WTC11 (cell line): ENCODE measurements at regions not wholly inside any gene's neighbourhood (a gene's known extent, or its start where the extent isn't known, plus 50 kb on each side); places are given as distances from the start of the nearest gene placed in this dataset.

Experiments used
- ATAC-seq: fragments of 200-7000 bp; cut with Tn5 transposase; 2 replicates; pipeline ENCODE4 v1.10.0; 2021; ENCODE audit warnings: mild to moderate bottlenecking, moderate library complexity
- CTCF ChIA-PET: fragments of 300-600 bp; sonication (Branson Sonifier 250); formaldehyde crosslinking; loops from one replicate; lab custom pipeline; 2021; ENCODE audit warnings: antibody characterized with exemption; lab: Charles Lee
- POLR2A ChIA-PET: fragments of 350-600 bp; sonication (Branson Sonifier 250); formaldehyde crosslinking; loops from one replicate; lab custom pipeline; 2021; ENCODE audit warnings: antibody characterized with exemption; lab: Charles Lee
- DNase-seq: peaks from one replicate; pipeline ENCODE4 v3.0.0; 2021; ENCODE audit warnings: low spot score
- H3K27ac Mint-ChIP-seq: 2 replicates; pipeline ENCODE4 v1.8.0; 2021; ENCODE audit warnings: mixed read lengths
- H3K27me3 Mint-ChIP-seq: 2 replicates; pipeline ENCODE4 v1.8.0; 2021; ENCODE audit warnings: low read depth, mild to moderate bottlenecking, moderate library complexity, mixed read lengths
- H3K36me3 Mint-ChIP-seq: 2 replicates; pipeline ENCODE4 v1.8.0; 2021; ENCODE audit warnings: mixed read lengths
- H3K4me1 Mint-ChIP-seq: 2 replicates; pipeline ENCODE4 v1.8.0; 2022; ENCODE audit warnings: mixed read lengths
- H3K4me3 Mint-ChIP-seq: 2 replicates; pipeline ENCODE4 v1.8.0; 2021; ENCODE audit warnings: mild to moderate bottlenecking, moderate library complexity, mixed read lengths
- H3K9me3 Mint-ChIP-seq: 2 replicates; pipeline ENCODE4 v1.8.0; 2021; ENCODE audit warnings: mixed read lengths
- ELF4 ChIP-seq: sonication (generic); formaldehyde crosslinking; IDR thresholded peaks from 2 replicates; pipeline ENCODE4 v1.8.1; 2022; ENCODE audit warnings: low read depth, mild to moderate bottlenecking, moderate library complexity, missing genetic modification reagents
- FOXK1 ChIP-seq: sonication (generic); formaldehyde crosslinking; IDR thresholded peaks from 2 replicates; pipeline ENCODE4 v1.8.0; 2022; ENCODE audit warnings: mild to moderate bottlenecking, moderate library complexity, missing genetic modification reagents
- GABPB1 ChIP-seq: sonication (generic); formaldehyde crosslinking; IDR thresholded peaks from 2 replicates; pipeline ENCODE4 v1.8.1; 2023; ENCODE audit warnings: mild to moderate bottlenecking, missing genetic modification reagents
- IRF2 ChIP-seq: sonication (generic); formaldehyde crosslinking; IDR thresholded peaks from 2 replicates; pipeline ENCODE4 v1.8.0; 2022; ENCODE audit warnings: low read depth, missing genetic modification reagents, borderline replicate concordance
- JAZF1 ChIP-seq: fragments of 250-450 bp; sonication (Bioruptor Pico); IDR thresholded peaks from 2 replicates; pipeline ENCODE4 v1.9.0; 2021; ENCODE audit warnings: moderate library complexity, mild to moderate bottlenecking, inconsistent platforms
- NR1H2 ChIP-seq: sonication (generic); formaldehyde crosslinking; IDR thresholded peaks from 2 replicates; pipeline ENCODE4 v1.9.0; 2021; ENCODE audit warnings: mild to moderate bottlenecking, moderate library complexity, missing genetic modification reagents
- NR3C1 ChIP-seq: sonication (generic); formaldehyde crosslinking; conservative IDR thresholded peaks from 2 replicates; pipeline ENCODE4 v1.8.1; 2023; ENCODE audit warnings: low read depth, mild to moderate bottlenecking, missing genetic modification reagents
- OVOL2 ChIP-seq: fragments of 250-450 bp; sonication (Bioruptor Pico); IDR thresholded peaks from 2 replicates; pipeline ENCODE4 v1.9.0; 2021; ENCODE audit warnings: mild to moderate bottlenecking, borderline replicate concordance
- PRRX2 ChIP-seq: fragments of 250-450 bp; sonication (Bioruptor Pico); IDR thresholded peaks from 2 replicates; pipeline ENCODE4 v1.8.0; 2021; ENCODE audit warnings: mild to moderate bottlenecking
- RORB ChIP-seq: fragments of 250-450 bp; sonication (Bioruptor Pico); IDR thresholded peaks from 2 replicates; pipeline ENCODE4 v1.9.0; 2021; ENCODE audit warnings: mild to moderate bottlenecking
- SMAD3 ChIP-seq: sonication (generic); formaldehyde crosslinking; IDR thresholded peaks from 2 replicates; pipeline ENCODE4 v1.8.0; 2022; ENCODE audit warnings: missing genetic modification reagents, mild to moderate bottlenecking, borderline replicate concordance
- ZBTB21 ChIP-seq: sonication (generic); formaldehyde crosslinking; IDR thresholded peaks from 2 replicates; pipeline ENCODE4 v1.8.1; 2023; ENCODE audit warnings: mild to moderate bottlenecking, missing genetic modification reagents, borderline replicate concordance
- ZNF232 ChIP-seq: sonication (generic); formaldehyde crosslinking; IDR thresholded peaks from 2 replicates; pipeline ENCODE4 v1.8.0; 2022; ENCODE audit warnings: mild to moderate bottlenecking, missing genetic modification reagents
- ZNF317 ChIP-seq: sonication (generic); formaldehyde crosslinking; IDR thresholded peaks from 2 replicates; pipeline ENCODE4 v1.8.1; 2023; ENCODE audit warnings: low read depth, mild to moderate bottlenecking, moderate library complexity, missing genetic modification reagents, borderline replicate concordance
- TF ChIP-seq, protein P1 (sequence below): sonication (generic); formaldehyde crosslinking; IDR thresholded peaks from 2 replicates; pipeline ENCODE4 v1.8.1; 2023; ENCODE audit warnings: mild to moderate bottlenecking, missing genetic modification reagents
- TF ChIP-seq, protein P2 (sequence below): sonication (generic); formaldehyde crosslinking; IDR thresholded peaks from 2 replicates; pipeline ENCODE4 v1.8.0; 2022; ENCODE audit warnings: mild to moderate bottlenecking, missing genetic modification reagents
- TF ChIP-seq, protein P3 (sequence below): fragments of 200-600 bp; IDR thresholded peaks from 2 replicates; pipeline ENCODE4 v1.8.0; 2022; ENCODE audit warnings: antibody characterized with exemption
- TF ChIP-seq, protein P4 (sequence below): fragments of 250-450 bp; sonication (Bioruptor Pico); IDR thresholded peaks from 2 replicates; pipeline ENCODE4 v1.9.0; 2021; ENCODE audit warnings: moderate library complexity, mild to moderate bottlenecking, inconsistent platforms, borderline replicate concordance
- TF ChIP-seq, protein P5 (sequence below): sonication (generic); formaldehyde crosslinking; IDR thresholded peaks from 2 replicates; pipeline ENCODE4 v1.8.0; 2022; ENCODE audit warnings: mild to moderate bottlenecking, missing genetic modification reagents
- TF ChIP-seq, protein P6 (sequence below): sonication (generic); formaldehyde crosslinking; IDR thresholded peaks from 2 replicates; pipeline ENCODE4 v1.8.0; 2023; ENCODE audit warnings: mild to moderate bottlenecking, missing genetic modification reagents
- TF ChIP-seq, protein P7 (sequence below): sonication (generic); formaldehyde crosslinking; IDR thresholded peaks from 2 replicates; pipeline ENCODE4 v1.8.1; 2023; ENCODE audit warnings: mild to moderate bottlenecking, missing genetic modification reagents, moderate library complexity
- TF ChIP-seq, protein P8 (sequence below): sonication (generic); formaldehyde crosslinking; IDR thresholded peaks from 2 replicates; pipeline ENCODE4 v1.8.0; 2022; ENCODE audit warnings: mild to moderate bottlenecking, missing genetic modification reagents

DNA sequence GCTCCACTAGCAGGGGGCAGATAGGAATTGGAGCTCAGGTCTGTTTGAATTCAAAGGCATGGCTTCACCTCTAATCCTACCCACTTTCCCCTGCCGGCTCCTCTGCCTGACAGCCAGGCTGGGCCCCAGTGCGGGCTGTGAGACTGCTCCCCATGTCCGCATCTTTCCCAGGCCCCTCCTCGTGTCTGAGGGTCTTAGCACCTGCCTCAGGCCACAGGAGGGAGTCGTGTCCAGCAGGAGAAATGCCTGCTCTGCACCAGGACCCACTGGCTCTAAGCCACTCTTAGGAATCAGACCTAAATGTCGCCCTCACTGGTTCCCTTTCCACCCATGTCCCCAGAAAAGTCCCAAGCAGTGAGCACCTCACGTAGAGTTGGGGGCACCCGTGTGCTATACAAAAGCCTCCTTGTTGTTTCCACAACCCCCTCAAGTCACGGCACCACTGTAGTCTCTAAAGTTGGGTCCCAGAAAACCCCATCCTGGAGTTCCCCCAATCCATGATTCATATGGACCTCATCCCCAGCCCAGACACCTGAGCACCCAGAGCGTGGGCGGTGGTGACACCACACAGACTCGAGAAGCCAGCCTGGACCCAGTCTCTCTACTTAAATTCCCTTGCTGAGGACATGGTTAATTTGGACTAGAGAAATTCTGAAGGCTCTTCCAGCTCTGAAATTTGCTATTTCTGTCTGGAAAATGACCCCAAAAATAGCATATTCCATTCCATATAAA, 466.4 kb upstream of the ZMIZ1 start:
- POLR2A ChIA-PET, result no interaction called here
- Mint-ChIP-seq H3K36me3 (no peaks in the 10 kb centered on the region), H3K27ac (no peak overlapping the region), H3K4me1 (no peaks in the 10 kb centered on the region), H3K9me3 (no peaks in the 10 kb centered on the region; the same call in 1 of the 2 replicates), H3K4me3 (no peak overlapping the region), H3K27me3 (peaks cover 7% of the 10 kb centered on the region; the same call in 1 of the 2 replicates)
- ATAC-seq (no peak), DNase-seq (no peak)
- CTCF ChIA-PET, result no interaction called here
- no peak for TF ChIP-seq ZNF317 (CRISPR knock-in tag)
- TF ChIP-seq, protein P1, sequence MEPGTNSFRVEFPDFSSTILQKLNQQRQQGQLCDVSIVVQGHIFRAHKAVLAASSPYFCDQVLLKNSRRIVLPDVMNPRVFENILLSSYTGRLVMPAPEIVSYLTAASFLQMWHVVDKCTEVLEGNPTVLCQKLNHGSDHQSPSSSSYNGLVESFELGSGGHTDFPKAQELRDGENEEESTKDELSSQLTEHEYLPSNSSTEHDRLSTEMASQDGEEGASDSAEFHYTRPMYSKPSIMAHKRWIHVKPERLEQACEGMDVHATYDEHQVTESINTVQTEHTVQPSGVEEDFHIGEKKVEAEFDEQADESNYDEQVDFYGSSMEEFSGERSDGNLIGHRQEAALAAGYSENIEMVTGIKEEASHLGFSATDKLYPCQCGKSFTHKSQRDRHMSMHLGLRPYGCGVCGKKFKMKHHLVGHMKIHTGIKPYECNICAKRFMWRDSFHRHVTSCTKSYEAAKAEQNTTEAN, result no peak
- no peak for TF ChIP-seq ZBTB21 (CRISPR knock-in tag)
- no peak for TF ChIP-seq FOXK1 (CRISPR knock-in tag)
- TF ChIP-seq SMAD3 (CRISPR knock-in tag), result no peak
- TF ChIP-seq, protein P2, sequence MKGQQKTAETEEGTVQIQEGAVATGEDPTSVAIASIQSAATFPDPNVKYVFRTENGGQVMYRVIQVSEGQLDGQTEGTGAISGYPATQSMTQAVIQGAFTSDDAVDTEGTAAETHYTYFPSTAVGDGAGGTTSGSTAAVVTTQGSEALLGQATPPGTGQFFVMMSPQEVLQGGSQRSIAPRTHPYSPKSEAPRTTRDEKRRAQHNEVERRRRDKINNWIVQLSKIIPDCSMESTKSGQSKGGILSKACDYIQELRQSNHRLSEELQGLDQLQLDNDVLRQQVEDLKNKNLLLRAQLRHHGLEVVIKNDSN, result no peak
- TF ChIP-seq IRF2 (CRISPR knock-in tag), result no peak
- TF ChIP-seq GABPB1 (CRISPR knock-in tag), result no peak

DNA sequence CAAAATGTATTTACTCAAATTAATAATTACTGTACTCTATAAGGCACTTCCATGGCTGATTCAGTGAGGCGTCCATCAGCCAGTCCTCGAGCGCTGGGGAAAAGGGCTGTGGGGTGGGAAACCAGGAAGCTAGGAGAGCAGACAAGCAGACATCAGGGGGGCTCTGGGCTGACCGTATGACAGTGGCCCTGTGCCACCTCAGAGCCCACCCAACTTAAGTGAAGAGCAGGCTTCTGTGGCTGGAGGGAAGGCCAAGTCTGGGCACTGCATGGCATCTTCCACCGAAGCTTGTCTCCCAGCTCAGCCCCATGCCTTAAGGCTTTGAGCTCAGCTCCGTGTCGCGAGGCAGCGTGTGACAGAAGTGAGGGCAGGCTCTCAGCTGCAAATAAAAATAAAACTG, 464.5 kb upstream of the ZMIZ1 start:
- Mint-ChIP-seq H3K27ac (no peak overlapping the region), H3K9me3 (peaks cover 13% of the 10 kb centered on the region), H3K4me1 (no peaks in the 10 kb centered on the region), H3K27me3 (peaks cover 4% of the 10 kb centered on the region; the same call in 1 of the 2 replicates), H3K36me3 (peaks cover 3% of the 10 kb centered on the region; the same call in 1 of the 2 replicates), H3K4me3 (no peak overlapping the region)
- no peak for DNase-seq
- no peak for ATAC-seq
- ChIA-PET POLR2A (no interaction called here), CTCF (interaction anchor here (1.2 kb wide), 1 partner anchor 53 kb away, joined by 3 read pairs; no protein-coding TSS in a partner anchor)
- TF ChIP-seq ZNF232 (CRISPR knock-in tag) (no peak), RORB (CRISPR knock-in tag) (no peak), JAZF1 (CRISPR knock-in tag) (no peak), PRRX2 (CRISPR knock-in tag) (no peak), NR3C1 (CRISPR knock-in tag) (no peak), SMAD3 (CRISPR knock-in tag) (no peak), NR1H2 (CRISPR knock-in tag) (no peak), OVOL2 (CRISPR knock-in tag) (no peak), ELF4 (no peak)
- TF ChIP-seq, protein P3, sequence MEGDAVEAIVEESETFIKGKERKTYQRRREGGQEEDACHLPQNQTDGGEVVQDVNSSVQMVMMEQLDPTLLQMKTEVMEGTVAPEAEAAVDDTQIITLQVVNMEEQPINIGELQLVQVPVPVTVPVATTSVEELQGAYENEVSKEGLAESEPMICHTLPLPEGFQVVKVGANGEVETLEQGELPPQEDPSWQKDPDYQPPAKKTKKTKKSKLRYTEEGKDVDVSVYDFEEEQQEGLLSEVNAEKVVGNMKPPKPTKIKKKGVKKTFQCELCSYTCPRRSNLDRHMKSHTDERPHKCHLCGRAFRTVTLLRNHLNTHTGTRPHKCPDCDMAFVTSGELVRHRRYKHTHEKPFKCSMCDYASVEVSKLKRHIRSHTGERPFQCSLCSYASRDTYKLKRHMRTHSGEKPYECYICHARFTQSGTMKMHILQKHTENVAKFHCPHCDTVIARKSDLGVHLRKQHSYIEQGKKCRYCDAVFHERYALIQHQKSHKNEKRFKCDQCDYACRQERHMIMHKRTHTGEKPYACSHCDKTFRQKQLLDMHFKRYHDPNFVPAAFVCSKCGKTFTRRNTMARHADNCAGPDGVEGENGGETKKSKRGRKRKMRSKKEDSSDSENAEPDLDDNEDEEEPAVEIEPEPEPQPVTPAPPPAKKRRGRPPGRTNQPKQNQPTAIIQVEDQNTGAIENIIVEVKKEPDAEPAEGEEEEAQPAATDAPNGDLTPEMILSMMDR, result no peak
- TF ChIP-seq, protein P4, sequence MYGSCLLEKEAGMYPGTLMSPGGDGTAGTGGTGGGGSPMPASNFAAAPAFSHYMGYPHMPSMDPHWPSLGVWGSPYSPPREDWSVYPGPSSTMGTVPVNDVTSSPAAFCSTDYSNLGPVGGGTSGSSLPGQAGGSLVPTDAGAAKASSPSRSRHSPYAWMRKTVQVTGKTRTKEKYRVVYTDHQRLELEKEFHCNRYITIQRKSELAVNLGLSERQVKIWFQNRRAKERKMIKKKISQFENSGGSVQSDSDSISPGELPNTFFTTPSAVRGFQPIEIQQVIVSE (CRISPR knock-in tag), result no peak
- TF ChIP-seq, protein P5, sequence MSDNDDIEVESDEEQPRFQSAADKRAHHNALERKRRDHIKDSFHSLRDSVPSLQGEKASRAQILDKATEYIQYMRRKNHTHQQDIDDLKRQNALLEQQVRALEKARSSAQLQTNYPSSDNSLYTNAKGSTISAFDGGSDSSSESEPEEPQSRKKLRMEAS (CRISPR knock-in tag), result no peak
- TF ChIP-seq, protein P6, sequence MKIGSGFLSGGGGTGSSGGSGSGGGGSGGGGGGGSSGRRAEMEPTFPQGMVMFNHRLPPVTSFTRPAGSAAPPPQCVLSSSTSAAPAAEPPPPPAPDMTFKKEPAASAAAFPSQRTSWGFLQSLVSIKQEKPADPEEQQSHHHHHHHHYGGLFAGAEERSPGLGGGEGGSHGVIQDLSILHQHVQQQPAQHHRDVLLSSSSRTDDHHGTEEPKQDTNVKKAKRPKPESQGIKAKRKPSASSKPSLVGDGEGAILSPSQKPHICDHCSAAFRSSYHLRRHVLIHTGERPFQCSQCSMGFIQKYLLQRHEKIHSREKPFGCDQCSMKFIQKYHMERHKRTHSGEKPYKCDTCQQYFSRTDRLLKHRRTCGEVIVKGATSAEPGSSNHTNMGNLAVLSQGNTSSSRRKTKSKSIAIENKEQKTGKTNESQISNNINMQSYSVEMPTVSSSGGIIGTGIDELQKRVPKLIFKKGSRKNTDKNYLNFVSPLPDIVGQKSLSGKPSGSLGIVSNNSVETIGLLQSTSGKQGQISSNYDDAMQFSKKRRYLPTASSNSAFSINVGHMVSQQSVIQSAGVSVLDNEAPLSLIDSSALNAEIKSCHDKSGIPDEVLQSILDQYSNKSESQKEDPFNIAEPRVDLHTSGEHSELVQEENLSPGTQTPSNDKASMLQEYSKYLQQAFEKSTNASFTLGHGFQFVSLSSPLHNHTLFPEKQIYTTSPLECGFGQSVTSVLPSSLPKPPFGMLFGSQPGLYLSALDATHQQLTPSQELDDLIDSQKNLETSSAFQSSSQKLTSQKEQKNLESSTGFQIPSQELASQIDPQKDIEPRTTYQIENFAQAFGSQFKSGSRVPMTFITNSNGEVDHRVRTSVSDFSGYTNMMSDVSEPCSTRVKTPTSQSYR (CRISPR knock-in tag), result no peak
- TF ChIP-seq, protein P7, sequence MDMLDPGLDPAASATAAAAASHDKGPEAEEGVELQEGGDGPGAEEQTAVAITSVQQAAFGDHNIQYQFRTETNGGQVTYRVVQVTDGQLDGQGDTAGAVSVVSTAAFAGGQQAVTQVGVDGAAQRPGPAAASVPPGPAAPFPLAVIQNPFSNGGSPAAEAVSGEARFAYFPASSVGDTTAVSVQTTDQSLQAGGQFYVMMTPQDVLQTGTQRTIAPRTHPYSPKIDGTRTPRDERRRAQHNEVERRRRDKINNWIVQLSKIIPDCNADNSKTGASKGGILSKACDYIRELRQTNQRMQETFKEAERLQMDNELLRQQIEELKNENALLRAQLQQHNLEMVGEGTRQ (CRISPR knock-in tag), result no peak
- TF ChIP-seq, protein P8, sequence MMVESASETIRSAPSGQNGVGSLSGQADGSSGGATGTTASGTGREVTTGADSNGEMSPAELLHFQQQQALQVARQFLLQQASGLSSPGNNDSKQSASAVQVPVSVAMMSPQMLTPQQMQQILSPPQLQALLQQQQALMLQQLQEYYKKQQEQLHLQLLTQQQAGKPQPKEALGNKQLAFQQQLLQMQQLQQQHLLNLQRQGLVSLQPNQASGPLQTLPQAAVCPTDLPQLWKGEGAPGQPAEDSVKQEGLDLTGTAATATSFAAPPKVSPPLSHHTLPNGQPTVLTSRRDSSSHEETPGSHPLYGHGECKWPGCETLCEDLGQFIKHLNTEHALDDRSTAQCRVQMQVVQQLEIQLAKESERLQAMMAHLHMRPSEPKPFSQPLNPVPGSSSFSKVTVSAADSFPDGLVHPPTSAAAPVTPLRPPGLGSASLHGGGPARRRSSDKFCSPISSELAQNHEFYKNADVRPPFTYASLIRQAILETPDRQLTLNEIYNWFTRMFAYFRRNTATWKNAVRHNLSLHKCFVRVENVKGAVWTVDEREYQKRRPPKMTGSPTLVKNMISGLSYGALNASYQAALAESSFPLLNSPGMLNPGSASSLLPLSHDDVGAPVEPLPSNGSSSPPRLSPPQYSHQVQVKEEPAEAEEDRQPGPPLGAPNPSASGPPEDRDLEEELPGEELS (CRISPR knock-in tag), result no peak
- TF ChIP-seq, protein P1, result no peak
